IMR-90 (cell line): ENCODE measurements at regions not wholly inside any gene's neighbourhood (a gene's known extent, or its start where the extent isn't known, plus 50 kb on each side); places are given as distances from the start of the nearest gene placed in this dataset.

Experiments
- ATAC-seq: fragments of 200-7000 bp; cut with Tn5 transposase; 2 replicates; pipeline ENCODE4 v1.9.1; 2020; ENCODE audit warnings: low read depth, mild to moderate bottlenecking, moderate library complexity
- BruUV-seq: library from RNA; stranded (reverse); fragments of 400-500 nt; replicated peaks from 2 replicates; lab custom pipeline; 2021; lab: Mats Ljungman, UMichigan
- CTCF ChIA-PET: fragments of 300-600 bp; formaldehyde crosslinking; extraction: SDS; loops from one replicate; lab custom pipeline; 2021; ENCODE audit warnings: antibody characterized with exemption; lab: Yijun Ruan, JAX
- POLR2A ChIA-PET: fragments of 300-600 bp; sonication (Branson Sonifier 250); formaldehyde crosslinking; loops from one replicate; lab custom pipeline; 2022; ENCODE audit warnings: antibody characterized with exemption; ENCODE audit not compliant: unreplicated experiment; lab: Charles Lee
- DNase-seq: peaks from one replicate; pipeline ENCODE4 v3.0.0; 2013
- H2AFZ ChIP-seq: replicated peaks from 2 replicates; pipeline ENCODE3; 2013; ENCODE audit warnings: low read length, mild to moderate bottlenecking; ENCODE audit not compliant: poor library complexity
- H2AK5ac ChIP-seq: 2 replicates; pipeline ENCODE4 v1.6.1; 2013; ENCODE audit warnings: low read depth, low read length, inconsistent platforms
- H2AK9ac ChIP-seq: replicated peaks from 2 replicates; pipeline ENCODE3; 2013; ENCODE audit warnings: mild to moderate bottlenecking, low read depth, low read length, moderate library complexity; ENCODE audit not compliant: poor library complexity
- H2BK120ac ChIP-seq: 2 replicates; pipeline ENCODE4 v1.6.1; 2013; ENCODE audit warnings: low read depth, low read length, inconsistent platforms
- H2BK15ac ChIP-seq: 3 replicates; pipeline ENCODE4 v1.6.1; 2013; ENCODE audit warnings: low read depth, low read length, inconsistent platforms
- H2BK20ac ChIP-seq: 2 replicates; pipeline ENCODE4 v1.6.1; 2013; ENCODE audit warnings: low read depth, mild to moderate bottlenecking, inconsistent platforms, low read length, moderate library complexity
- H2BK5ac ChIP-seq: 2 replicates; pipeline ENCODE4 v1.6.1; 2013; ENCODE audit warnings: mild to moderate bottlenecking, low read depth, low read length, inconsistent platforms; ENCODE audit not compliant: poor library complexity, severe bottlenecking
- H3K14ac ChIP-seq: replicated peaks from 2 replicates; pipeline ENCODE4 v1.6.1; 2013; ENCODE audit warnings: low read depth, low read length, inconsistent platforms
- H3K18ac ChIP-seq: 2 replicates; pipeline ENCODE4 v1.6.1; 2013; ENCODE audit warnings: low read depth, low read length, control low read depth
- H3K23ac ChIP-seq: 2 replicates; pipeline ENCODE4 v1.6.1; 2013; ENCODE audit warnings: low read depth, low read length, inconsistent platforms
- H3K27ac ChIP-seq: 2 replicates; pipeline ENCODE4 v1.5.1; 2013; ENCODE audit warnings: mild to moderate bottlenecking, control low read depth, low read length; ENCODE audit not compliant: insufficient read depth
- H3K27me3 ChIP-seq: 2 replicates; pipeline ENCODE4 v1.6.1; 2013; ENCODE audit warnings: low read length; ENCODE audit not compliant: control insufficient read depth, insufficient read depth
- H3K36me3 ChIP-seq: 2 replicates; pipeline ENCODE4 v1.6.1; 2013; ENCODE audit warnings: low read length, mixed read lengths; ENCODE audit not compliant: control insufficient read depth, insufficient read depth
- H3K4ac ChIP-seq: 2 replicates; pipeline ENCODE4 v1.6.1; 2013; ENCODE audit warnings: low read depth, low read length, inconsistent platforms
- H3K4me1 ChIP-seq: 2 replicates; pipeline ENCODE4 v1.6.1; 2013; ENCODE audit warnings: low read length, mixed read lengths; ENCODE audit not compliant: control insufficient read depth, insufficient read depth
- H3K4me2 ChIP-seq: 2 replicates; pipeline ENCODE4 v1.6.1; 2013; ENCODE audit warnings: low read depth, mild to moderate bottlenecking, control low read depth, low read length, moderate library complexity
- H3K4me3 ChIP-seq: 2 replicates; pipeline ENCODE4 v1.5.1; 2013; ENCODE audit warnings: low read depth, mild to moderate bottlenecking, control low read depth, low read length, moderate library complexity; ENCODE audit not compliant: insufficient read depth
- H3K56ac ChIP-seq: 2 replicates; pipeline ENCODE4 v1.6.1; 2013; ENCODE audit warnings: low read length, inconsistent platforms; ENCODE audit not compliant: insufficient read depth; ENCODE audit errors: extremely low read depth
- H3K79me1 ChIP-seq, 2 experiments: 2 replicates each; pipeline ENCODE4 v1.6.1; 2013; ENCODE audit warnings: low read length in 2 of 2, inconsistent platforms in 1 of 2, low read depth in 1 of 2
- H3K9ac ChIP-seq: 2 replicates; pipeline ENCODE4 v1.6.1; 2013; ENCODE audit warnings: low read depth, low read length, control low read depth
- H3K9me1 ChIP-seq: 2 replicates; pipeline ENCODE4 v1.6.1; 2013; ENCODE audit warnings: low read length, inconsistent platforms; ENCODE audit not compliant: insufficient read depth
- H3K9me3 ChIP-seq: 2 replicates; pipeline ENCODE4 v1.6.1; 2013; ENCODE audit warnings: low read length; ENCODE audit not compliant: control insufficient read depth, insufficient read depth
- H4K20me1 ChIP-seq: 2 replicates; pipeline ENCODE4 v1.6.1; 2013; ENCODE audit warnings: low read length, inconsistent platforms; ENCODE audit not compliant: insufficient read depth
- H4K5ac ChIP-seq: 2 replicates; pipeline ENCODE4 v1.6.1; 2013; ENCODE audit warnings: mild to moderate bottlenecking, low read depth, low read length, control low read depth
- H4K8ac ChIP-seq, 2 experiments: 2 replicates each; pipeline ENCODE4 v1.6.1; 2013; ENCODE audit warnings: low read depth in 2 of 2, low read length in 2 of 2, control low read depth in 1 of 2, inconsistent platforms in 1 of 2
- H4K91ac ChIP-seq: 2 replicates; pipeline ENCODE4 v1.6.1; 2013; ENCODE audit warnings: low read depth, low read length, inconsistent platforms; ENCODE audit not compliant: insufficient read depth
- BHLHE40 ChIP-seq: fragments of 150-350 bp; IDR thresholded peaks from 2 replicates; pipeline ENCODE4 v1.6.1; 2016; ENCODE audit warnings: mild to moderate bottlenecking, low read depth, low read length
- CEBPB ChIP-seq: IDR thresholded peaks from 2 replicates; pipeline ENCODE4 v1.6.1; 2012; ENCODE audit warnings: low read depth, low read length, improper control_type of control experiment
- CHD1 ChIP-seq: IDR thresholded peaks from 2 replicates; pipeline ENCODE4 v1.6.1; 2012; ENCODE audit warnings: low read depth, low read length, improper control_type of control experiment
- MAZ ChIP-seq: IDR thresholded peaks from 2 replicates; pipeline ENCODE4 v1.6.1; 2012; ENCODE audit warnings: low read depth, mild to moderate bottlenecking, low read length, improper control_type of control experiment, moderate library complexity, borderline replicate concordance
- NFE2L2 ChIP-seq: fragments of 150-350 bp; IDR thresholded peaks from 2 replicates; pipeline ENCODE4 v1.6.1; 2016; ENCODE audit warnings: low read depth, mild to moderate bottlenecking, low read length
- SMC3 ChIP-seq: fragments of 150-350 bp; IDR thresholded peaks from 2 replicates; pipeline ENCODE4 v1.6.1; 2016; ENCODE audit warnings: low read depth, mild to moderate bottlenecking, antibody characterized with exemption, low read length, moderate library complexity
- WGBS, 2 experiments: methylation state at CpG; one replicate each; pipeline versions ENCODE4 v1.1.5 to v1.1.7; 2013; ENCODE audit warnings: missing lambda C conversion rate in 2 of 2; ENCODE audit not compliant: insufficient read length in 1 of 2; ENCODE audit errors: extremely low coverage in 2 of 2; 5-methylcytosine and 5-hydroxymethylcytosine counted together
- dilution Hi-C: fragments of 300-500 bp; cut with HindIII; formaldehyde crosslinking; loops from one replicate; pipeline ENCODE4 v1.14.3; 2018; ENCODE audit warnings: low sequenced_read_pairs; ENCODE audit not compliant: unreplicated experiment
- in situ Hi-C: fragments of 300-500 bp; cut with MboI; formaldehyde crosslinking; loops from 3 replicates; pipeline ENCODE4 v1.14.3; 2019; ENCODE audit warnings: low sequenced_read_pairs, inconsistent platforms, mixed read lengths
- intact Hi-C: fragments of 100-400 bp; cut with micrococcal nuclease; formaldehyde crosslinking; loops from 2 replicates; pipeline ENCODE4 v1.10.0; 2022
- TF ChIP-seq, protein P1 (sequence below): fragments of 150-350 bp; IDR thresholded peaks from 2 replicates; pipeline ENCODE4 v1.6.1; 2016; ENCODE audit warnings: low read depth, mild to moderate bottlenecking, low read length, moderate library complexity, borderline replicate concordance

DNA sequence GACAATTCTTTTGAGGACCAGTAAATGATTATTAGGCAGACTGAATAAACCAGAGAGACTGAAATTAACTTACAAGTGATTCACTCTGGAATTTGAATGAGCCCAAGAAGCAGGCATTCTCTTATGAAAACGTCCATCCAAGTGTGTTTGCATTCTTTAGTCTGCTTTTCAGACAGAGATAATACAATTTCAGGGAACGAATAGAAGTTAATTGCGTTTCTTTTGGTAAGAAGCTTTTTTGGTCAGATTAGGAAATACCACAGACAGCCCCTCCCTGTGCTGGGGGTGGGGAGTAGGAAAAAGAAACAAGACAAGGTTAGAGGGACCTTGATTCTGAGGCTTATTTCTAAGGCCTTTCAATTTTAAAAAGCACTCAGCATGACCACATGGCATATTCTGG is 874.4 kb downstream of the SUCLG1 start:
- Histone ChIP-seq H4K5ac (no peak overlapping the region), H2BK120ac (no peak overlapping the region), H3K9ac (no peak overlapping the region), H3K4ac (no peak overlapping the region), H4K8ac (no peak overlapping the region), H3K36me3 (no peaks in the 10 kb centered on the region), H2AK9ac (no peak overlapping the region), H3K79me1 (no peaks in the 10 kb centered on the region), H2BK5ac (no peak overlapping the region), H3K27ac (no peak overlapping the region), H3K4me1 (no peaks in the 10 kb centered on the region), H2AK5ac (no peak overlapping the region), H2BK20ac (no peak overlapping the region), H3K4me3 (no peak overlapping the region), H3K9me3 (no peaks in the 10 kb centered on the region), H4K91ac (no peak overlapping the region), H3K56ac (no peak overlapping the region), H3K9me1 (no peaks in the 10 kb centered on the region), H2AFZ (no peak overlapping the region), H3K27me3 (no peaks in the 10 kb centered on the region), H3K14ac (no peak overlapping the region), H2BK15ac (no peak overlapping the region), H4K20me1 (no peaks in the 10 kb centered on the region), H3K18ac (no peak overlapping the region), H3K4me2 (no peak overlapping the region), H3K23ac (no peak overlapping the region)
- dilution Hi-C loops = no loop called here
- POLR2A ChIA-PET = no interaction called here
- WGBS, 2 experiments = 0% methylated on average over 1 of the region's 3 CpGs; no CpG with 5 or more reads in 1 of the 2 experiments
- intact Hi-C loops = no loop called here
- in situ Hi-C loops = no loop called here
- DNase-seq (no peak), ATAC-seq (no peak)
- BruUV-seq = no TSS peak
- TF ChIP-seq, protein P1, sequence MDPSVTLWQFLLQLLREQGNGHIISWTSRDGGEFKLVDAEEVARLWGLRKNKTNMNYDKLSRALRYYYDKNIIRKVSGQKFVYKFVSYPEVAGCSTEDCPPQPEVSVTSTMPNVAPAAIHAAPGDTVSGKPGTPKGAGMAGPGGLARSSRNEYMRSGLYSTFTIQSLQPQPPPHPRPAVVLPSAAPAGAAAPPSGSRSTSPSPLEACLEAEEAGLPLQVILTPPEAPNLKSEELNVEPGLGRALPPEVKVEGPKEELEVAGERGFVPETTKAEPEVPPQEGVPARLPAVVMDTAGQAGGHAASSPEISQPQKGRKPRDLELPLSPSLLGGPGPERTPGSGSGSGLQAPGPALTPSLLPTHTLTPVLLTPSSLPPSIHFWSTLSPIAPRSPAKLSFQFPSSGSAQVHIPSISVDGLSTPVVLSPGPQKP = no peak
- TF ChIP-seq NFE2L2 (no peak), CEBPB (no peak), SMC3 (no peak), BHLHE40 (no peak), MAZ (no peak), CHD1 (no peak)
- CTCF ChIA-PET = no interaction called here
